Trophoblast cell (in vitro differentiated cells and primary cell): ENCODE measurements at regions not wholly inside any gene's neighbourhood (a gene's known extent, or its start where the extent isn't known, plus 50 kb on each side); places are given as distances from the start of the nearest gene placed in this dataset.
A peak's percentile ranks its signal among the peaks of the same experiment; 100 is the strongest.

Experiments
- DNase-seq, 2 donors: peaks; one replicate each; pipeline ENCODE4 v3.0.0-alpha.2; 2016
- H2AFZ ChIP-seq: 2 replicates; pipeline ENCODE4 v1.6.1; 2013; ENCODE audit warnings: low read length, moderate library complexity, mild to moderate bottlenecking; ENCODE audit not compliant: insufficient read depth, poor library complexity
- H2AK5ac ChIP-seq: 2 replicates; pipeline ENCODE4 v1.6.1; 2013; ENCODE audit warnings: mild to moderate bottlenecking, low read length
- H2BK120ac ChIP-seq: 2 replicates; pipeline ENCODE4 v1.6.1; 2013; ENCODE audit warnings: low read length, mild to moderate bottlenecking, moderate library complexity; ENCODE audit not compliant: insufficient read depth, poor library complexity
- H2BK12ac ChIP-seq: 2 replicates; pipeline ENCODE4 v1.6.1; 2013; ENCODE audit warnings: mild to moderate bottlenecking, low read length, moderate library complexity
- H2BK5ac ChIP-seq: 2 replicates; pipeline ENCODE4 v1.6.1; 2013; ENCODE audit warnings: low read length, low read depth, moderate library complexity, mild to moderate bottlenecking; ENCODE audit not compliant: poor library complexity
- H3K14ac ChIP-seq: 2 replicates; pipeline ENCODE4 v1.6.1; 2013; ENCODE audit warnings: mild to moderate bottlenecking, low read length
- H3K18ac ChIP-seq: 2 replicates; pipeline ENCODE4 v1.6.1; 2013; ENCODE audit warnings: mild to moderate bottlenecking, low read length
- H3K23ac ChIP-seq: 2 replicates; pipeline ENCODE4 v1.6.1; 2013; ENCODE audit warnings: low read length
- H3K27ac ChIP-seq: 2 replicates; pipeline ENCODE4 v1.5.1; 2013; ENCODE audit warnings: low read depth, mild to moderate bottlenecking, inconsistent platforms, low read length, moderate library complexity
- H3K27me3 ChIP-seq: 2 replicates; pipeline ENCODE4 v1.6.1; 2013; ENCODE audit warnings: inconsistent platforms, mild to moderate bottlenecking, low read length, moderate library complexity; ENCODE audit not compliant: insufficient read depth
- H3K36me3 ChIP-seq, 2 experiments: 1 replicate in 1 of 2; 2 replicates in 1 of 2; pipeline ENCODE4 v1.6.1; 2013; ENCODE audit warnings: low read length in 2 of 2, mild to moderate bottlenecking in 2 of 2, moderate library complexity in 1 of 2; ENCODE audit not compliant: insufficient read depth in 2 of 2, control insufficient read depth in 1 of 2
- H3K4ac ChIP-seq: 2 replicates; pipeline ENCODE4 v1.6.1; 2013; ENCODE audit warnings: low read depth, mild to moderate bottlenecking, low read length, moderate library complexity
- H3K4me1 ChIP-seq, 2 experiments: 1 replicate in 1 of 2; 2 replicates in 1 of 2; pipeline ENCODE4 v1.6.1; 2013; ENCODE audit warnings: low read length in 2 of 2, mild to moderate bottlenecking in 2 of 2, moderate library complexity in 1 of 2; ENCODE audit not compliant: insufficient read depth in 2 of 2, control insufficient read depth in 1 of 2
- H3K4me2 ChIP-seq: 2 replicates; pipeline ENCODE4 v1.6.1; 2013; ENCODE audit warnings: inconsistent platforms, mild to moderate bottlenecking, low read length, moderate library complexity
- H3K4me3 ChIP-seq: 2 replicates; pipeline ENCODE4 v1.5.1; 2013; ENCODE audit warnings: mild to moderate bottlenecking, low read depth, low read length, inconsistent platforms
- H3K79me1 ChIP-seq: one replicate; pipeline ENCODE4 v1.6.1; 2013; ENCODE audit warnings: low read length
- H3K79me2 ChIP-seq: 2 replicates; pipeline ENCODE4 v1.6.1; 2013; ENCODE audit warnings: low read length, mild to moderate bottlenecking; ENCODE audit not compliant: control insufficient read depth, insufficient read depth, poor library complexity
- H3K9ac ChIP-seq: 2 replicates; pipeline ENCODE4 v1.6.1; 2013; ENCODE audit warnings: mild to moderate bottlenecking, low read length
- H3K9me3 ChIP-seq: 2 replicates; pipeline ENCODE4 v1.6.1; 2013; ENCODE audit warnings: low read depth, mild to moderate bottlenecking, control low read depth, inconsistent platforms, low read length; ENCODE audit not compliant: insufficient read depth
- H4K12ac ChIP-seq: 2 replicates; pipeline ENCODE4 v1.6.1; 2013; ENCODE audit warnings: low read depth, mild to moderate bottlenecking, low read length, moderate library complexity
- H4K8ac ChIP-seq: 2 replicates; pipeline ENCODE4 v1.6.1; 2013; ENCODE audit warnings: low read depth, mild to moderate bottlenecking, low read length, moderate library complexity
- H4K91ac ChIP-seq: one replicate; pipeline ENCODE4 v1.6.1; 2013; ENCODE audit warnings: low read depth, mild to moderate bottlenecking, low read length, moderate library complexity
- WGBS: extraction: QIAGEN DNeasy Blood & Tissue Kit; methylation state at CpG from one replicate; pipeline ENCODE4 v1.1.7; 2013; ENCODE audit warnings: missing lambda C conversion rate; ENCODE audit not compliant: insufficient read length, insufficient coverage; ENCODE audit errors: extremely low coverage; 5-methylcytosine and 5-hydroxymethylcytosine counted together

- Histone ChIP-seq H3K23ac (no peak overlapping the region), H2AFZ (peak overlapping the region; percentile 85), H3K14ac (no peak overlapping the region), H3K9me3 (no peaks in the 10 kb centered on the region), H3K79me2 (no peaks in the 10 kb centered on the region), H4K12ac (no peak overlapping the region), H3K36me3 (no peaks in the 10 kb centered on the region), H3K27ac (peak overlapping the region; percentile 74), H2BK5ac (peak overlapping the region; percentile 34), H3K79me1 (peaks cover 16% of the 10 kb centered on the region), H3K27me3 (no peaks in the 10 kb centered on the region), H3K4me1 (peaks cover 9 to 18% of the 10 kb centered on the region in 2 experiments), H3K4me3 (no peak overlapping the region), H2AK5ac (no peak overlapping the region), H3K18ac (no peak overlapping the region), H3K4me2 (no peak overlapping the region), H2BK120ac (peak overlapping the region; percentile 95), H4K8ac (peak overlapping the region; percentile 90), H3K4ac (no peak overlapping the region), H3K9ac (no peak overlapping the region), H2BK12ac (peak overlapping the region; percentile 99), H4K91ac (peak overlapping the region; percentile 93)
- WGBS, result no CpG with 5 or more reads among the region's 6 CpGs
- peak in 1 of 2 donors; percentile 14 for DNase-seq
Measured at GRCh38 chr14:49986343-49987014, 93.6 kb downstream of the ARF6 start.

GRCh38 chr14:49988080-49988990 is 95.5 kb downstream of the ARF6 start:
- H4K12ac ChIP-seq, result no peak overlapping the region
- peak overlapping the region; percentile 35 for H4K8ac ChIP-seq
- H3K4ac ChIP-seq, result peak overlapping the region; percentile 13
- H3K18ac ChIP-seq, result no peak overlapping the region
- no CpG with 5 or more reads among the region's 9 CpGs for WGBS
- H3K23ac ChIP-seq, result no peak overlapping the region
- peak overlapping the region; percentile 59 for H2BK5ac ChIP-seq
- no peak overlapping the region for H2AFZ ChIP-seq
- no peaks in the 10 kb centered on the region for H3K27me3 ChIP-seq
- no peak overlapping the region for H3K9ac ChIP-seq
- no peak for DNase-seq
- no peaks in the 10 kb centered on the region for H3K79me2 ChIP-seq
- peak overlapping the region; percentile 49 for H2BK120ac ChIP-seq
- H3K14ac ChIP-seq, result peak overlapping the region; percentile 65
- peaks cover 9 to 15% of the 10 kb centered on the region in 2 experiments for H3K4me1 ChIP-seq
- no peak overlapping the region for H3K27ac ChIP-seq
- peak overlapping the region; percentile 69 for H4K91ac ChIP-seq
- H3K4me3 ChIP-seq, result no peak overlapping the region
- peaks cover 16% of the 10 kb centered on the region for H3K79me1 ChIP-seq
- no peaks in the 10 kb centered on the region for H3K9me3 ChIP-seq
- no peak overlapping the region for H3K4me2 ChIP-seq
- peak overlapping the region; percentile 94 for H2BK12ac ChIP-seq
- H2AK5ac ChIP-seq, result peak overlapping the region; percentile 50
- H3K36me3 ChIP-seq, result no peaks in the 10 kb centered on the region

- H4K91ac ChIP-seq, result peak overlapping the region; percentile 4
- peak overlapping the region; percentile 46 for H2BK12ac ChIP-seq
- no peaks in the 10 kb centered on the region for H3K27me3 ChIP-seq
- no peak overlapping the region for H2BK5ac ChIP-seq
- H4K8ac ChIP-seq, result no peak overlapping the region
- peaks cover 14 to 17% of the 10 kb centered on the region in 2 experiments for H3K4me1 ChIP-seq
- H4K12ac ChIP-seq, result no peak overlapping the region
- no peak overlapping the region for H3K14ac ChIP-seq
- peak overlapping the region; percentile 1 for H2BK120ac ChIP-seq
- no CpG with 5 or more reads among the region's 2 CpGs for WGBS
- no peak overlapping the region for H3K4me3 ChIP-seq
- H3K4me2 ChIP-seq, result no peak overlapping the region
- H3K4ac ChIP-seq, result no peak overlapping the region
- no peak overlapping the region for H3K18ac ChIP-seq
- no peak overlapping the region for H3K23ac ChIP-seq
- no peak overlapping the region for H3K27ac ChIP-seq
- H3K9ac ChIP-seq, result no peak overlapping the region
- H3K79me1 ChIP-seq, result peaks cover 24% of the 10 kb centered on the region
- H2AK5ac ChIP-seq, result peak overlapping the region; percentile 49
- H3K9me3 ChIP-seq, result no peaks in the 10 kb centered on the region
- no peaks in the 10 kb centered on the region for H3K79me2 ChIP-seq
- H3K36me3 ChIP-seq, result no peaks in the 10 kb centered on the region
- no peak overlapping the region for H2AFZ ChIP-seq
- DNase-seq, result no peak
Measured at GRCh38 chr14:49989966-49990365, 97.1 kb downstream of the ARF6 start.

GRCh38 chr14:49991491-49991890 is 98.6 kb downstream of the ARF6 start:
- H2BK5ac ChIP-seq, result no peak overlapping the region
- no peak overlapping the region for H3K4me3 ChIP-seq
- H3K14ac ChIP-seq, result no peak overlapping the region
- peak overlapping the region; percentile 34 for H2BK120ac ChIP-seq
- H3K36me3 ChIP-seq, result no peaks in the 10 kb centered on the region
- peaks cover 29% of the 10 kb centered on the region for H3K79me1 ChIP-seq
- no peak overlapping the region for H2AFZ ChIP-seq
- no peaks in the 10 kb centered on the region for H3K9me3 ChIP-seq
- peak overlapping the region; percentile 73 for H2AK5ac ChIP-seq
- peaks cover 22 to 27% of the 10 kb centered on the region in 2 experiments for H3K4me1 ChIP-seq
- peak overlapping the region; percentile 13 for H4K8ac ChIP-seq
- no peak overlapping the region for H3K23ac ChIP-seq
- DNase-seq, result no peak
- H4K12ac ChIP-seq, result no peak overlapping the region
- no CpG with 5 or more reads among the region's 4 CpGs for WGBS
- no peak overlapping the region for H3K4ac ChIP-seq
- H3K27ac ChIP-seq, result no peak overlapping the region
- no peak overlapping the region for H3K9ac ChIP-seq
- H4K91ac ChIP-seq, result no peak overlapping the region
- H3K79me2 ChIP-seq, result no peaks in the 10 kb centered on the region
- no peaks in the 10 kb centered on the region for H3K27me3 ChIP-seq
- no peak overlapping the region for H3K4me2 ChIP-seq
- H3K18ac ChIP-seq, result no peak overlapping the region
- H2BK12ac ChIP-seq, result peak overlapping the region; percentile 71
